Psoas muscle (tissue), 7 donors: ENCODE measurements at regions not wholly inside any gene's neighbourhood (a gene's known extent, or its start where the extent isn't known, plus 50 kb on each side); places are given as distances from the start of the nearest gene placed in this dataset.

Experiments
- ATAC-seq, 4 donors: fragments of 200-7000 bp; cut with Tn5 transposase; one replicate each; pipeline ENCODE4 v1.9.1; 2020; ENCODE audit warnings: moderate library complexity in 3 of 4, mild to moderate bottlenecking in 2 of 4
- DNase-seq, 2 donors: peaks; one replicate each; pipeline ENCODE4 v3.0.0-alpha.2; 2020
- H3K27ac ChIP-seq: fragments of 200-600 bp; one replicate; pipeline ENCODE4 v1.8.0; 2022
- H3K27me3 ChIP-seq, 3 donors: fragments of 200-600 bp in 1 of 3; one replicate each; pipeline versions ENCODE4 v1.6.1 to v1.8.0; 2013 to 2022; ENCODE audit warnings: low read length in 2 of 3, mild to moderate bottlenecking in 2 of 3, moderate library complexity in 1 of 3; ENCODE audit not compliant: insufficient read depth in 3 of 3
- H3K36me3 ChIP-seq, 2 donors: fragments of 200-600 bp in 1 of 2; one replicate each; pipeline versions ENCODE4 v1.6.1 to v1.8.0; 2013 to 2022; ENCODE audit warnings: low read depth in 1 of 2, mild to moderate bottlenecking in 1 of 2, moderate library complexity in 1 of 2; ENCODE audit not compliant: insufficient read depth in 1 of 2
- H3K4me1 ChIP-seq: fragments of 200-600 bp; one replicate; pipeline ENCODE4 v1.8.0; 2022
- H3K4me3 ChIP-seq: fragments of 200-600 bp; one replicate; pipeline ENCODE4 v1.8.0; 2022; ENCODE audit warnings: mild to moderate bottlenecking
- H3K9me3 ChIP-seq: fragments of 200-600 bp; one replicate; pipeline ENCODE4 v1.8.0; 2022
- WGBS, 3 donors: extraction: QIAGEN DNeasy Blood & Tissue Kit; methylation state at CpG; one replicate each; pipeline versions ENCODE4 v1.1.6 to v1.1.7; 2013; 5-methylcytosine and 5-hydroxymethylcytosine counted together
- intact Hi-C, 2 donors: fragments of 100-400 bp; cut with DNase I; formaldehyde crosslinking; loops; one replicate each; pipeline versions ENCODE4 v1.11.0 to v1.14.2; 2022
- TF ChIP-seq, protein P1 (sequence below): fragments of 200-600 bp; IDR thresholded peaks from one replicate; pipeline ENCODE4 v1.8.0; 2022; ENCODE audit warnings: antibody characterized with exemption
- donor health status: healthy with polysubstance abuse.
- donor health status: DM: no; HTN: no; CAD: no; lungs with moderate emphysema.
- donor health status: Bipolar disorder and iron deficiency.
- donor health status: healthy.
- donor health status: DM: yes; HTN: yes; CAD: no.
- donor health status: DM: no; HTN: no; CAD: no.
- donor health status: DM: yes; HTN: yes; CAD: no.

DNA sequence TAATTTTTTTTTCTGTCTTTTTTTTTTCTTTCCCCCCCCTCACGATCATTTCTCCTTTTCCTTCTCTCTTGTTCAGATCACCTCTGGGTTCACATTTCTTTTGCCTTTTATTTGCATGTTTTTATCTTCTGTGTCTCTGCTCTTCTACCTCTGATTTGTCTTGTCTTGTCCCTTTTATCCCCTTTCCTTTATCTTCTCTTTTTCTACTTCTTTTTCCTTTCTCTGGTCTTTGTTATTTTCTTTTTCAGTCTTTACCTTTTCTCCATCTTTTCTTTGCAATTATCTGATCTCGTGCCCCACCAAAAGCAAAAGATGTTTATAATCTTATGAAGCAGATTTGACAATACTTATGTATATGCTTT is 77.8 kb upstream of the RAP1B start:
- DNase-seq = no peak
- no peaks in the 10 kb centered on the region for H3K36me3 ChIP-seq
- no peaks in the 10 kb centered on the region for H3K9me3 ChIP-seq
- intact Hi-C loops = no loop called here
- no peak overlapping the region for H3K4me3 ChIP-seq
- no peaks in the 10 kb centered on the region for H3K4me1 ChIP-seq
- no peaks in the 10 kb centered on the region for H3K27me3 ChIP-seq
- H3K27ac ChIP-seq = no peak overlapping the region
- 70 to 89% (median 78%) methylated on average over 2 of the region's 2 CpGs for WGBS, 3 donors
- TF ChIP-seq, protein P1, sequence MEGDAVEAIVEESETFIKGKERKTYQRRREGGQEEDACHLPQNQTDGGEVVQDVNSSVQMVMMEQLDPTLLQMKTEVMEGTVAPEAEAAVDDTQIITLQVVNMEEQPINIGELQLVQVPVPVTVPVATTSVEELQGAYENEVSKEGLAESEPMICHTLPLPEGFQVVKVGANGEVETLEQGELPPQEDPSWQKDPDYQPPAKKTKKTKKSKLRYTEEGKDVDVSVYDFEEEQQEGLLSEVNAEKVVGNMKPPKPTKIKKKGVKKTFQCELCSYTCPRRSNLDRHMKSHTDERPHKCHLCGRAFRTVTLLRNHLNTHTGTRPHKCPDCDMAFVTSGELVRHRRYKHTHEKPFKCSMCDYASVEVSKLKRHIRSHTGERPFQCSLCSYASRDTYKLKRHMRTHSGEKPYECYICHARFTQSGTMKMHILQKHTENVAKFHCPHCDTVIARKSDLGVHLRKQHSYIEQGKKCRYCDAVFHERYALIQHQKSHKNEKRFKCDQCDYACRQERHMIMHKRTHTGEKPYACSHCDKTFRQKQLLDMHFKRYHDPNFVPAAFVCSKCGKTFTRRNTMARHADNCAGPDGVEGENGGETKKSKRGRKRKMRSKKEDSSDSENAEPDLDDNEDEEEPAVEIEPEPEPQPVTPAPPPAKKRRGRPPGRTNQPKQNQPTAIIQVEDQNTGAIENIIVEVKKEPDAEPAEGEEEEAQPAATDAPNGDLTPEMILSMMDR = no peak
- no peak for ATAC-seq

DNA sequence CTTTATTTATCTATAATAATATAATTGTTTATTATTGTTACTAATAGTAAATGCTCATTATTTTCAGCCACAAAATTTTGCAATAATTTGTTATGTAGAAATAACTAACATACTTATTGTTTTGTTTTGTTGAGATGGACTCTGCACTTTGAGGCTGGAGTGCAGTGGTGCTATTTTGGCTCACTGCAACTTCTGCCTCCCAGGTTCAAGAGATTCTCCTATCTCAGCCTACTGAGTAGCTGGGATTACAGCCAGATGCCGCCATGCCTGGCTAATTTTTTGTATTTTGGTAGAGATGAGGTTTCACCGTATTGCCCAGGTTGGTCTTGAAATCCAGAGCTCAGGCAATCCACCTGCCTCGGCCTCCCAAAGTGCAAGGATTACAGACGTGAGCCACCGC is 76.6 kb upstream of the RAP1B start:
- intact Hi-C loops = no loop called here
- no peak for DNase-seq
- Histone ChIP-seq H3K27me3 (no peaks in the 10 kb centered on the region), H3K9me3 (no peaks in the 10 kb centered on the region), H3K27ac (no peak overlapping the region), H3K4me1 (no peaks in the 10 kb centered on the region), H3K4me3 (no peak overlapping the region), H3K36me3 (no peaks in the 10 kb centered on the region)
- TF ChIP-seq, protein P1 = no peak
- 90 to 96% (median 93%) methylated on average over 5 of the region's 5 CpGs for WGBS, 3 donors
- no peak for ATAC-seq

GRCh38 chr12:68536885-68537485 is 73.7 kb upstream of the RAP1B start:
- Histone ChIP-seq H3K4me1 (no peaks in the 10 kb centered on the region), H3K27ac (no peak overlapping the region), H3K27me3 (no peaks in the 10 kb centered on the region), H3K9me3 (no peaks in the 10 kb centered on the region), H3K36me3 (no peaks in the 10 kb centered on the region), H3K4me3 (no peak overlapping the region)
- DNase-seq (no peak), ATAC-seq (no peak)
- WGBS, 3 donors = 73 to 80% (median 77%) methylated on average over 6 of the region's 6 CpGs
- intact Hi-C loops = no loop called here
- TF ChIP-seq, protein P1 = no peak

DNA sequence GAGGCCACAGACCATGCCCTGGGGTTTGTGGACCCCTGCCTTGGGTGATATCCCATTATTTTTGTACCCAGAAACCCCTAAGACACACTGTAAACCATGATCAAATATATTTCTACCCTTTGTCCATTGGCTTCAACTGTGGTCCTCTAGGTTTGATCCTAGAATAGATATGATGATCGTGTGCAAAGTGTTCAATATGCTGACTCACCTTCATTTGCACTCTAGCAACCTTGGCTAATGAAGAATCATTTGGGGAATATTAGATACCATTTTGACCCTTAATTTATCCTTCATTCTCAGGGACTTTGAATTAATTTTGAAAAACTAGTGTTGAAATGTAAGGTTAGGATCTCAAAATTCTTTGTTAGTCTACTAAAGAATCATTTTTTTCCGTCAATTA is 73.1 kb upstream of the RAP1B start:
- no peaks in the 10 kb centered on the region for H3K9me3 ChIP-seq
- H3K36me3 ChIP-seq = no peaks in the 10 kb centered on the region
- WGBS, 3 donors = 73 to 90% (median 84%) methylated on average over 2 of the region's 2 CpGs
- H3K27me3 ChIP-seq = no peaks in the 10 kb centered on the region
- no peak overlapping the region for H3K4me3 ChIP-seq
- TF ChIP-seq, protein P1 = no peak
- intact Hi-C loops = no loop called here
- ATAC-seq (no peak), DNase-seq (no peak)
- H3K4me1 ChIP-seq = no peaks in the 10 kb centered on the region
- no peak overlapping the region for H3K27ac ChIP-seq
